NCI-H460 (cell line): ENCODE measurements at regions not wholly inside any gene's neighbourhood (a gene's known extent, or its start where the extent isn't known, plus 50 kb on each side); places are given as distances from the start of the nearest gene placed in this dataset.
"Not testable (repeated sequence)": the region's sequence is repeated elsewhere in the genome, so short reads cannot be mapped to it uniquely, and the experiment has no call there.

Source experiments
- DNase-seq: peaks from one replicate; pipeline ENCODE4 v3.0.0-alpha.2; 2016; ENCODE audit warnings: low read depth; ENCODE audit errors: extremely low read depth

GRCh38 chr11:44387825-44388224 lies 77.9 kb upstream of the ALX4 start:
- DNase-seq: no peak

DNA sequence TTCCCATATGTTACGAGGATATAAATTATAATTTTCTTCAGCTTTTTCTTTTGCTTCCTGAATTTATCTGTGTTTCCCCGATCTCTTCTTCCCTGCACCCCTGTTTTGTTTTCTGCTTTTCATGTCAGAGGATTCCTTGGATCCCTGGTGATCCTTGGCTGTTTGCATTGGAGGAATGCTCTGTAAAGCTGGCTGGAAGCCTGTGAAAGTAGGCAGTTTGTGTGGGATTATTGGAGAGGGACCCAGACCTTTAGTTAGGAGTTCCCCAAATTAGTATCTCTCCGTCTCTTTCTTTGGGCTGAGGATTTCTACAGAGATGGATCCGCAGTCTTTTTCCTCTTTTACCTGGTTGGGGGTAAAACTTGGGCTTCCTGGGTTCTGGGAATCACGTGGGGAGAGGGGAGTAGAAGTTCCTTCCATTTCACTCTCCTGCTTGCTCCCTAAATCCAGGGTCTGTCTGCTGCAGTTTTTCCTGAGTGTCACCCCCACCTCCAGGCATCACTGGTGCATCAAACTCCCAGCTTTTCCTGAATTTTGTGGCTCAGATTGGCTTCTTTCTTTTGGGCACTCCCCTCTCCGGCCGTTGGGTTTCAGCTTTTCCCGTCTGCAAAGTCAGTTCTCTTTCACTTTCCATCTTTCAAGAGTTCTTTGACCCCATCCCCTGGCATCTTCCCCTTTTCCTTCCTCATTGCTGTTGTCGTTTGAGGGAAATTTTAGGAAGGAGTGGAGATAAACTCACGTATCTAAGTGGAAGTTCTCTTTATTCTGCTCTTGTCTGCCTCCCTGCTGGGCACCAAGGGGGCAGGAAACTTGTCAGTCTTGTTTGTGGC lies 79.1 kb upstream of the ALX4 start:
- no peak for DNase-seq

DNA sequence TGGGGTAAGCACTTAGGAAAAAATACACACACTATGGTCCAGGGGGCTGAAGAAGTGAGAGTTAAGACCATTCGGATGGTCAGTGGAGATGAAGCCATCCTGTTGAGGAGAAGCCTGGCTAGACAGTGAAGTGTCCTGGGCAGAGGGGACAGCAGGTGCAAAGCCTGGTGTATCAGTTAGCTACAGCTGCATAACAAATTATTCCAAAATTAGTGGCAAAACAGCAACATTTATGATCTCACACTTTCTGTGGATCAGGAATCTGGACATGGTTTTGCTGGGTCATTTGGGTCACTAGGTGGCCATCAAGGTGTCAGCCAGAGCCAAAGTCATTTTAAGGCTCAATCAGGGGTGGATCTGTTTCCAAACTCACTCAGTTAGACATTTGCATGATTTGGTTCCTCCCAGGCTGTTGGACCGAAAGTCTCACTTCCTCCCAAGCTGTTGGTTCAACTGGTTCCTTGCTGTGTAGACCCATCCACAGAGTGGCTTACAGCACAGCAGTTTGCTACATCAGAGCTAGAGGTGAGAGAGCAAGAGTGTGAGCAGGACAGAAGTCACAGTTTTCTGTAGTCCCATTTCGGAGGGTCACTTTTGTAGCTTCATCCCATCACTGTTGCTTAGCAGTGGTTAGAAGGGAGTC lies 80.1 kb upstream of the ALX4 start:
- DNase-seq: no peak

GRCh38 chr11:44391004-44391403 lies 81.1 kb upstream of the ALX4 start:
- DNase-seq: not testable (repeated sequence)

DNA sequence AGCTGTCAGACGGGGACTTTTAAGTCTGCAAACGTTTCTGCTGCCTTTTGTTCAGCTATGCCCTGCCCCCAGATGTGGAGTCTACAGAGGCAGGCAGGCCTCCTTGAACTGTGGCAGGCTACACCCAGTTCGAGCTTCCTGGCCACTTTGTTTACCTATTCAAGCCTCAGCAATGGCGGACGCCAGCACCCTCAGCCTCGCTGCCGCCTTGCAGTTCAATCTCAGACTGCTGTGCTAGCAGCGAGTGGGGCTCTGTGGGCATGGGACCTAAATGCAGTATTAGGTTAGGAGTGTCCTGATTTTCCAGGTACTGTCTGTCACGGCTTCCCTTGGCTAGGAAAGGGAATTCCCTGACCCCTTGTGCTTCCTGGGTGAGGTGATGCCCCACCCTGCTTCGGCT lies 86.8 kb upstream of the ALX4 start:
- DNase-seq: not testable (repeated sequence)

DNA sequence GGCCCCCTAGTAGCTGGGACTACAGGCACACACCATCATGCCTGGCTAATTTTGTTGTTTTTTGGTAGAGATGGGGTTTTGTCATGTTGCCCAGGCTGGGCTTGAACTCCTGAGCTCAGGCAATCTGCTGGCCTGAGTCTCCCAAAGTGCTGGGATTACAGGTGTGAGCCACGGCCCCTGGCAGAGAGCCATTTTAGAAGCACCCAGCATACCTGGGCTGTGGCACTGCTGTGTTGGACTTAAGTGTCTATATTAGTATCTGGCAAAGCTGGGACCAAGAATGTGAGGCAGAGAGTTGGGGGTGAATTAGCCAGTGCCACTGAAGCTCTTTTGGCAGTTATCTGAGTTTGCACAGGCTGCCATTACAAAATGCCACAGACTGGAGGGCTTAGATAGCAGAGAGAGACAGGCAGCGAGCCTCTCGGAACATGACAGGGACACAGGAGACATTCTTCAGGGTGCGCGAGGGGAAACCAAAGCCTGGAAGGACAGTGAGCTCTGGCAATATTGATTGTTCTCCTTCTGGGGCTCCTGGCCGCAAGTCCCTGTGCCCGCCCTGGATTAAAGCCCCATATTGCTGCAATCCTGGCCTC lies 87.7 kb upstream of the ALX4 start:
- DNase-seq: no peak

DNA sequence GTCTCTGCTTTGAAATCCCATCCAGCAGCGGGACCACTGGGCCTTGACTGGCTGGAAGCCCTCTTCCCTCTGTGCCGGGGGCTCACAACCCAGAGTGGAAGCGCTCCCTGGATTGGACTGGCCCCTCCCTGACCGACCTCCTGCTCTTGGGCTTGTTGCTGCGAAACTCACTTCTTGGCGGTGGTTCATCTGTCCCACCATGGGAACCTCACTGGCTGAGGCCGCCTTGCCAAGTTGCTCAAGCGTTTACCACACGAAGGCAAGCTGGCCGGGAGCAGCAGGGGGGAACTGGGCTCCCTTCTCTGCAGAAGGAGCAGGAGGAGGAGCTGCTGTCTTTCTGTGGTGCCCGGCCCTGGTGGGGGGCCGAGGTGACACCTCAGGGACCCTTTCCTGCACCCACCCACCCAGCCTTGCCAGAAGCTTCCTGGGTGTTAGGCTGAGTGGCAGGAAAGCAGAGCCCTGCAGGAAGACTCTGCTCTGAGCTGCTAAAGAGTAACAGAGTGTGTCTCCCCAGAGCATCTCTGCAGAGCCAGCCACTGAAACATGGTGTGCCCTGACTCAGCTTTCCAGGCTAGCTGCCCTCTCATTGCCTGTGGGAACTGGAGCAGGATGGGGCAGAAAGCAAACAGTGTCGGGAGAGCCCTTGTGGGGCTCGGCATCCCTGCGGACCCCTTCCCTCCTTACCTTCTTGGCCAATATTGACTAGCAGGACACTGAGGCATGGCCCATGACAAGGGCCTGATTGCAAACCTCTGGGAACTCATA lies 88.5 kb upstream of the ALX4 start:
- DNase-seq: no peak

DNA sequence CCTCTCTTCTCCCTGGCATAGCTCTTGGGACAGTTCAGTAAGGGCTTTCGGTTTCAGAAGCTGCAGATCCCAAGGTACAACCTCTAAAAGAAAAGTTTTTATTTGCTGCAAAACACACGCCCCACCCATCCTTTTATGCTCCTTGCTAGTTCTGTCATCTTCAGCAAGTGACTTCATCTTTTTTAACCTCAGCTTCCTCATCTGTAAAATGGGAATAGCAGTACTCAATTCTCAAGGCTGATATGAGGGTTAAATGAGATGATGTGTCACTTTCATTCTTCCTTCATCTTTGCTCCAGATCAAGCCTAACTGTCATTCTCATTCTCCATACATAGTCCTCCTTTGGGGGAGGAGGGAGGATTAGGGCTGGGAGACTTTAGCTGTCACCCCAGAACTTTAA lies 90.0 kb upstream of the ALX4 start:
- DNase-seq: no peak

DNA sequence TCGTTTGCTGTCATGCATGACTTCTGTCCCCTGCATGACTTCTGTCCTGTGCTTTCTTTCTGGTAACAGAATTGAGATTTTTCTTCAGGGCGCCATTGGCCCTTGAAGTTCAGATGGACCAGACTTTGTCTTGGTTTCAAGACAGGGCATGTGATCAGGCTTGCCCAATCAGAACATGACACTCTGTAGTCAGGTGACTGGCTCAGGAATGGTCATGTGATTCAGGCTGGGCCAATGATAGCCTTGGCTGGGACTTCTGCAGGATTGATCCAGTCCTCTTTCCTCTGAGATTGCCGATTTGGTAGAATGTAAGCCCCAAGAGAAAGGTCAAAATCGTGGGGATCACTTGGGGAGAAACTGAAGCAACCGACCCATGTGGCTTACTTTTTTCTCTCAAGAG lies 90.5 kb upstream of the ALX4 start:
- DNase-seq: no peak

DNA sequence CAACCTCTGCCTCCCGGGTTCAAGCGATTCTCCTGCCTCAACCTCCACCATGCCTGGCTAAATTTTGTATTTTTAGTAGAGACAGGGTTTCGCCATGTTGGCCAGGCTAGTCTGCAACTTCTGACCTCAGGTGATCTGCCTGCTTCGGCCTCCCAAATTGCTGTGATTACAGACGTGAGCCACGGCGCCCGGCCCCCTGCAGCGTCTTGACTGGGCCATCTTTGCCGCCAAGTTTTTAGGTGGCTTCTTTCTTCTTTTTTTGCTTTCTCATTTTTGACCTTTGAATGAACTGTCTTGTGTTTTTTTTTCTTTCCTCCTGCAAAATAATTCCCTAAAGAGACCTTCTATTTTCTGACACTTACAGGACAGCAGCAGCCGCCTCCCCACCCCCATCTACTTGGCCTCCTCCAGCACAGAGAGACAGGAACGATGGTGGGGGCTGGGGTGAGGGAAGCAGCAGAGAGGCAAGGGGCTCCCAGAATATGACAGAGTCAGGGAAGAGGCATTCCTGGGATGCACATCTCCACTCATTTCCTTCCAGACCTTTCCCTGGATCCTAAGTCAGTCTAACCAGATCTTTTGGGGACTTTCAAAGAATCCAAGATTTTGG lies 92.6 kb upstream of the ALX4 start:
- no peak for DNase-seq

- DNase-seq: no peak
Measured at GRCh38 chr11:44403176-44403575, 93.2 kb upstream of the ALX4 start.

GRCh38 chr11:44403587-44404273 lies 93.8 kb upstream of the ALX4 start:
- no peak for DNase-seq

DNA sequence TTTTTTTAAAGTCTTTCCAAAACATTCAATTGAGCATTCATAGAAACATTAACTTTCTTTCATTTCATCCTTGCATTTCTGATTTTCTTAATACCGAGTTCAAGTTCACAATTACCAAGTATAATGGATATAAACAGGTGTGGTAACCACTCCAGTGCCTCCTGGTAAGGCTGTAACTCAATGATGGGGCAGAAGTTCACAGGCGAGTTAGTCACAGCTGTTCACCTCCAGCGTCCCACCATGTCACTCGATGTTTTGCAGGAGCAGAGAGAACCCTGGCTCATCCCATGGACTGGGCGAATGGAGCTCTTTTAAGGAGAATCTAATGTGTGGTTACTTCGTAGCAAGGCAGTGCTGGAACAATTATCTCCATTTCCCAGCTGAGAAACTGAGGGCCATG lies 94.4 kb upstream of the ALX4 start:
- no peak for DNase-seq

DNA sequence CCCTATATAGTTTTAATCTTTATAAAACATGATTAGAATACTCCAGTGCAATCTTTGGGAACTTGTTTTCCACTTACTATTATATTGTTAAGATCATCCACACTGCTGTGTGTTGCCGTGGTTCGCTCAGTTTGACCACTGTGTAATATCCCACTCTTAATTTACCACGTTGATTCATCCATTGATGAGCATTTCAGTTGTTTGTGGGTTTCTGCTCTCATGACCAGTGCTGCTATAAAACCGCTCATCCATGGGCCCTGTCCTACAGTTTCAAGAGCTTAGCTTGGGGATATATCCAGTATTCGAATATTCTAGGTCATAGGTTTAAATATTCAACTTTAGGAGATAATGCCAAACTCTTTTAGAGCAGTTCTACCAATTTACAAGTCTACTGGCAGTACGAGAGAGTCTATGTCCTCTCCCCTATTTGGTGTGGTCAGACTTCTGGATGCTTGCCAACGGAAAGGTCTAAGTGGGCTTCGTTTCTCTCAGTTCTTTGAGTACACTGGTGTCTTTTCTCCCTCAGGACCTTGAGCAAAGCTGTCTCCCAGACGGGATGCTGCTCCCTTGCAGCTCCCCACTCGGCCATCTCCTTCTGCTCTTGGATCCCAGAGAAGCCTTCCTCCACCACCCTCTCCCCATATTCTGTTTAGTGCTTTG lies 94.9 kb upstream of the ALX4 start:
- DNase-seq: no peak

DNA sequence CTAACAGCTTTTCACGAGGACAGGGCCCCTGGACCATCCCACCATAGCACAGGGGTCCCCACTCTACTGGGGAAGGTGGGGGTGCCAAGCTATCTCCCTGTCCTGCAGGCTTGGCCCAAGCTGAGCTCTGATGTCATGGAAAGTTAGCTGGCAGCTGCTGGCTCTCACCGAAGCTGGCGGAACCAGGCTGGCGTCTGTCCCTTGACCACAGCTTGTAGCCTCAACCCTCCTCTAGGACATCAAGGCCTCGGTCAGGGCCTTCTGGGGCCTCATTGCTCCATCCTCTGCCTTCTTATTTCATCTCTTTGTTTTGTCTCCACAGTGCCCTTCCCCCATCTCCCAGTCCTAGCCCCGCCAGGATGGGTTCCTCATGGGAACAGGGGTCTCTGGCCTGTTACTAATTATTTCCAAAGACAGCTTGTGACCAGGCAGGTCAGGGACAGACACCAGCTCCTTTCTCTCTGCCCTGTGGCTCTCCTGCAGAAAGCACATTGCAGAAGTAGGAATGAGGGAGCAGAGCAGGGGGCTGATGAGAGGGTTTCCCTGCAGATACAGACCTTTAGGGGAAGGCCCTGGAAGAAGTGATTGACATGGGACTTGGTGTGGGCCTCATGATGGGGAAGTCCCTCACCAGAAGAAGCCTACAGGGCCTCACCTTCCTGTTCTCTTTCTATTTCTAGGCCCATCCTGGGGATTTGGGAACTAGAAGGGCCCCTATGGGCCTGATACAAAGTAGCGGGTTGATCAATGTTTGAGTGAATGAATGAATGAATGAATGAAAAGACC lies 97.5 kb upstream of the ALX4 start:
- DNase-seq: no peak

GRCh38 chr11:44408141-44408540 lies 98.2 kb upstream of the ALX4 start:
- DNase-seq: no peak

DNA sequence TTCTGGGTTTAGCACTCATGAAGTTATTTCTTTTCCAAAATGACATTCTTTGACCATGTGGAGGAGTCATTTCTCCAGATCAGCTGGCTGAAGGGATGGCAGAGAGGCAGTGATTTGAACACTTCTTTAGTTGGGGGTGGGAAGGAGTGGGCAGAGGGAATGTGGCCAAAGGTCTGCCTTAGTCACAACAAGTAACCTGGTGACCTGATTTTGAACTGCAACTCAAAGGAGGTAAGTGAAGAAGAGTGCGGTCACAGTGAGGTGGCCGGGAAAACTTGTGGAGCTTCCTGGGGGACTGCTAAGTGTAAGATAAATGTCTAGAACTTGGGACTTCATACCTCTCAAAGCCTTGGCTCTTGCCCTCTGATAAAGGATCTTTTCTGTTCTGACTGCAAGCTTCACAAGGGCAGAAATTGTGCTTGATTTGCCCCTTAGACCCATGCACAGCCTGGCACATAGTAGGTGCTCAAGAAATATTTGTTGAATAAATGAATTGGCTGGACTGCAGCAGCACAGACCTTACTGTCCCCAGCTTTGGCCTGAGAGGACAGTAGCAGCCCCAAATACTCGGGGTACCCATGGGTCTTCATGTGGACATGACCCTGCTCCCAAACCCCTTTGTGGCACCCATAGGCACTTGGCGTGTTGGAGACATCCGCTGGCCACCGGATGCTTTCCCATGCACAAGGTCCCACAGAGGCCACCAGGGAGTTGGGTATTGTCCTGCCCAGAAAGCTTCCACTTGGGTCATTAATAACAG lies 99.0 kb upstream of the ALX4 start:
- DNase-seq: no peak

DNA sequence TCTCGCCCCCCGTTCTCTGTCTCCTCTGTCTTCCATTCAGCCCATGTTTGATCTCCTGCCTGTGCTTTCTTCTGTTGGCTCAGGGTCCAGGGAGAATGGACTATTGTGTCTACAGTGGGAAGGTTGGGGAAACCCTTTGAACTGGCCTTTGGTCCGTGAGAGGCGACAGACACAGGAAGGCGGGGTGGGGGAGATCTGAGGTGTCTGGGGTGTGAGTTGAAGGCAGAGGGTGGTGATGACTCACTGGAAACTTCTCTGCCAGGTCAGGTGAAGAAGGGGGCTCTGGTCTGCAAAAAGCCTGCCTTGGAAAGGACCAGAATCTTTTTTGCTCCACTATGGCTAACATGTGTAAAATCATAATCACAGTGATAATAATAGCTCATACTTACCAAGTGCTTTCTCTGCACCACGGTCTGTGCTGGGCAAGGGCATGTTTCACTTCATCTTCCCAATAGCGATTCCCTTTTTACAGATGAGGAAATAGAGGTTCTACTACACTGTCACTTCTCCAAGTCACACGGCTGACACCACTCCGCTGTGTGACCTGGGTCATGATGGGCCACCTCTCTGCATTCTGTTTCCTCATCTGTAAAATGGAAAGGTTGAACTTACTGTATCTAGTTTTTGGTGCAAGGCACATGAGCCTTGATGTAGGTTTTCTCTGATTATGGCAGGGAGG lies 99.8 kb upstream of the ALX4 start:
- DNase-seq: no peak
